ENCODE measurements at regions not wholly inside any gene's neighbourhood (a gene's known extent, or its start where the extent isn't known, plus 50 kb on each side); places are given as distances from the start of the nearest gene placed in this dataset.

DNA sequence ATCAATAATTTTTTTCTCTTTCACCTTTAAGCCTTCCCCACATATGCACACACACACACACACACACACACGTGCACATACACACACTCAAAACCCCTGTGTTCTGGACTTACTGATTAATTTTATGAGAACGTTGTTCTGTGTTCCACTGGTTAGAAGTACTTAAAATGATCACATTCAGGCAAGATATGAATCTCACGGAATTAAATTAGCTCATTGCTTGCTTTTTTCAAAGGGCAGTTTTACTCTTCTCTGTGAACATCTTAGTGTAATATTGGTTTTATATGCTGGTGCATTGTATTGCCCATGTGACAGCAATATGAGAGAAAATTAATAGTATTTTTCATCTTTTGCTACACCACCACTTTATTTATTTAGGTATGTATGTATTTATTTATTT lies 377.3 kb upstream of the RBFOX1 start:
- BruUV-seq (replicated peaks) = no TSS peak
- H3K36me3 ChIP-seq (replicated peaks in 1 of 2; ENCODE audit: control insufficient read depth in 1 of 2, insufficient read depth in 2 of 2, low read length in 2 of 2) = no peaks in the 10 kb centered on the region
- DNase-seq (ENCODE audit: low spot score) (no peak), ATAC-seq (no peak), FAIRE-seq (no peak)
- WGBS (ENCODE audit: low lambda C conversion rate) = under 1% methylated on average over 3 of the region's 3 CpGs
- CTCF ChIA-PET (ENCODE audit: low intra/inter-chr PET ratio, low total read pairs) = no interaction called here
- no peaks in the 10 kb centered on the region for H3K79me2 ChIP-seq (ENCODE audit: insufficient read depth, low read length)
- no peaks in the 10 kb centered on the region for H3K27me3 ChIP-seq (ENCODE audit: control insufficient read depth in 1 of 2, insufficient read depth in 2 of 2, low read length in 2 of 2)
- no peaks in the 10 kb centered on the region for H4K20me1 ChIP-seq (ENCODE audit: insufficient read depth, low read length)
- H3K4me2 ChIP-seq (ENCODE audit: low read depth, low read length) = no peak overlapping the region
- in situ Hi-C loops (cut with HindIII; ENCODE audit: extremely low pct_ligation_motif_present, low pct_unique_long_range_greater_than_20kb) (no loop called here), intact Hi-C loops (cut with micrococcal nuclease; ENCODE audit: unreplicated experiment) (no loop called here)
- H3K4me1 ChIP-seq (ENCODE audit: insufficient read depth, low read length) = no peaks in the 10 kb centered on the region
- no peak overlapping the region for H3K27ac ChIP-seq (ENCODE audit: extremely low read length, insufficient read depth, low read length)
- H2AFZ ChIP-seq (ENCODE audit: low read length) = no peak overlapping the region
- no peak overlapping the region for H3K9ac ChIP-seq (ENCODE audit: insufficient read depth, low read depth, low read length)
- H3K9me3 ChIP-seq (ENCODE audit: low read length) = no peaks in the 10 kb centered on the region
- TF ChIP-seq FOXM1 (CRISPR knock-in tag; IDR thresholded peaks at IDR 0.05) (no peak), REXO4 (CRISPR knock-in tag; IDR thresholded peaks at IDR 0.05; ENCODE audit: borderline replicate concordance) (no peak), HNF4G (IDR thresholded peaks at IDR 0.05; ENCODE audit: borderline replicate concordance, low read depth, low read length) (no peak), HNF4G (CRISPR knock-in tag; IDR thresholded peaks at IDR 0.05; ENCODE audit: borderline replicate concordance, low read depth) (no peak), TOE1 (CRISPR knock-in tag; IDR thresholded peaks at IDR 0.05) (no peak), CEBPB (IDR thresholded peaks at IDR 0.05; ENCODE audit: borderline replicate concordance, low read depth, low read length) (no peak), SRSF4 (IDR thresholded peaks at IDR 0.05; ENCODE audit: low read depth, low read length, poor library complexity, severe bottlenecking) (no peak), SMAD9 (CRISPR knock-in tag; IDR thresholded peaks at IDR 0.05) (no peak), CBX5 (CRISPR knock-in tag; IDR thresholded peaks at IDR 0.05; ENCODE audit: borderline replicate concordance) (no peak), TEAD2 (CRISPR knock-in tag; IDR thresholded peaks at IDR 0.05) (no peak)
- TF ChIP-seq, protein P1, sequence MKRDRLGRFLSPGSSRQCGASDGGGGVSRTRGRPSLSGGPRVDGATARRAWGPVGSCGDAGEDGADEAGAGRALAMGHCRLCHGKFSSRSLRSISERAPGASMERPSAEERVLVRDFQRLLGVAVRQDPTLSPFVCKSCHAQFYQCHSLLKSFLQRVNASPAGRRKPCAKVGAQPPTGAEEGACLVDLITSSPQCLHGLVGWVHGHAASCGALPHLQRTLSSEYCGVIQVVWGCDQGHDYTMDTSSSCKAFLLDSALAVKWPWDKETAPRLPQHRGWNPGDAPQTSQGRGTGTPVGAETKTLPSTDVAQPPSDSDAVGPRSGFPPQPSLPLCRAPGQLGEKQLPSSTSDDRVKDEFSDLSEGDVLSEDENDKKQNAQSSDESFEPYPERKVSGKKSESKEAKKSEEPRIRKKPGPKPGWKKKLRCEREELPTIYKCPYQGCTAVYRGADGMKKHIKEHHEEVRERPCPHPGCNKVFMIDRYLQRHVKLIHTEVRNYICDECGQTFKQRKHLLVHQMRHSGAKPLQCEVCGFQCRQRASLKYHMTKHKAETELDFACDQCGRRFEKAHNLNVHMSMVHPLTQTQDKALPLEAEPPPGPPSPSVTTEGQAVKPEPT (CRISPR knock-in tag; IDR thresholded peaks at IDR 0.05; ENCODE audit: low read depth) = no peak
- TF ChIP-seq, protein P2, sequence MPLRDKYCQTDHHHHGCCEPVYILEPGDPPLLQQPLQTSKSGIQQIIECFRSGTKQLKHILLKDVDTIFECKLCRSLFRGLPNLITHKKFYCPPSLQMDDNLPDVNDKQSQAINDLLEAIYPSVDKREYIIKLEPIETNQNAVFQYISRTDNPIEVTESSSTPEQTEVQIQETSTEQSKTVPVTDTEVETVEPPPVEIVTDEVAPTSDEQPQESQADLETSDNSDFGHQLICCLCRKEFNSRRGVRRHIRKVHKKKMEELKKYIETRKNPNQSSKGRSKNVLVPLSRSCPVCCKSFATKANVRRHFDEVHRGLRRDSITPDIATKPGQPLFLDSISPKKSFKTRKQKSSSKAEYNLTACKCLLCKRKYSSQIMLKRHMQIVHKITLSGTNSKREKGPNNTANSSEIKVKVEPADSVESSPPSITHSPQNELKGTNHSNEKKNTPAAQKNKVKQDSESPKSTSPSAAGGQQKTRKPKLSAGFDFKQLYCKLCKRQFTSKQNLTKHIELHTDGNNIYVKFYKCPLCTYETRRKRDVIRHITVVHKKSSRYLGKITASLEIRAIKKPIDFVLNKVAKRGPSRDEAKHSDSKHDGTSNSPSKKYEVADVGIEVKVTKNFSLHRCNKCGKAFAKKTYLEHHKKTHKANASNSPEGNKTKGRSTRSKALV (CRISPR knock-in tag; IDR thresholded peaks at IDR 0.05) = no peak
- TF ChIP-seq, protein P3, sequence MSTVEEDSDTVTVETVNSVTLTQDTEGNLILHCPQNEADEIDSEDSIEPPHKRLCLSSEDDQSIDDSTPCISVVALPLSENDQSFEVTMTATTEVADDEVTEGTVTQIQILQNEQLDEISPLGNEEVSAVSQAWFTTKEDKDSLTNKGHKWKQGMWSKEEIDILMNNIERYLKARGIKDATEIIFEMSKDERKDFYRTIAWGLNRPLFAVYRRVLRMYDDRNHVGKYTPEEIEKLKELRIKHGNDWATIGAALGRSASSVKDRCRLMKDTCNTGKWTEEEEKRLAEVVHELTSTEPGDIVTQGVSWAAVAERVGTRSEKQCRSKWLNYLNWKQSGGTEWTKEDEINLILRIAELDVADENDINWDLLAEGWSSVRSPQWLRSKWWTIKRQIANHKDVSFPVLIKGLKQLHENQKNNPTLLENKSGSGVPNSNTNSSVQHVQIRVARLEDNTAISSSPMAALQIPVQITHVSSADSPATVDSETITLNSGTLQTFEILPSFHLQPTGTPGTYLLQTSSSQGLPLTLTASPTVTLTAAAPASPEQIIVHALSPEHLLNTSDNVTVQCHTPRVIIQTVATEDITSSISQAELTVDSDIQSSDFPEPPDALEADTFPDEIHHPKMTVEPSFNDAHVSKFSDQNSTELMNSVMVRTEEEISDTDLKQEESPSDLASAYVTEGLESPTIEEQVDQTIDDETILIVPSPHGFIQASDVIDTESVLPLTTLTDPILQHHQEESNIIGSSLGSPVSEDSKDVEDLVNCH (CRISPR knock-in tag; IDR thresholded peaks at IDR 0.05) = no peak
- no peak overlapping the region for H3K4me3 ChIP-seq (replicated peaks in 1 of 3; ENCODE audit: insufficient read depth in 1 of 3, low read depth in 2 of 3, low read length in 3 of 3)
- POLR2A ChIA-PET = no interaction called here

Data from HepG2 (cell line).